Keratinocyte (primary cell): ENCODE measurements at regions not wholly inside any gene's neighbourhood (a gene's known extent, or its start where the extent isn't known, plus 50 kb on each side); places are given as distances from the start of the nearest gene placed in this dataset.

ENCODE experiments used
- DNase-seq: peaks from one replicate; pipeline ENCODE4 v3.0.0-alpha.2; 2011; ENCODE audit warnings: low read depth, missing footprints, low spot score
- FAIRE-seq: peaks from 2 replicates; lab custom pipeline; 2011; peaks lifted over from hg19 to GRCh38; lab: Jason Lieb, UNC
- H2AFZ ChIP-seq: 2 replicates; pipeline ENCODE4 v1.6.0; 2012; ENCODE audit warnings: low read length, control low read depth, inconsistent platforms; ENCODE audit not compliant: control insufficient read depth
- H3K27ac ChIP-seq: 2 replicates; pipeline ENCODE4 v1.5.1; 2011; ENCODE audit warnings: low read length; ENCODE audit not compliant: control insufficient read depth, insufficient read depth
- H3K27me3 ChIP-seq: 3 replicates; pipeline ENCODE4 v1.6.0; 2011; ENCODE audit warnings: low read length; ENCODE audit not compliant: control insufficient read depth, insufficient read depth; ENCODE audit errors: extremely low read depth
- H3K36me3 ChIP-seq, 2 experiments: 2 replicates in 1 of 2; 3 replicates in 1 of 2; pipeline ENCODE4 v1.5.1; 2011; ENCODE audit warnings: low read length in 2 of 2, mild to moderate bottlenecking in 1 of 2; ENCODE audit not compliant: control insufficient read depth in 2 of 2, insufficient read depth in 2 of 2; ENCODE audit errors: extremely low read depth in 1 of 2
- H3K4me1 ChIP-seq: 3 replicates; pipeline ENCODE4 v1.5.1; 2011; ENCODE audit warnings: low read length; ENCODE audit not compliant: control insufficient read depth, insufficient read depth; ENCODE audit errors: extremely low read depth
- H3K4me2 ChIP-seq: 3 replicates; pipeline ENCODE4 v1.6.0; 2011; ENCODE audit warnings: low read depth, low read length; ENCODE audit not compliant: control insufficient read depth, insufficient read depth; ENCODE audit errors: extremely low read depth
- H3K4me3 ChIP-seq, 3 experiments: fragments of 200-600 bp in 1 of 3; sonication (generic) in 1 of 3; 2 replicates in 2 of 3; 3 replicates in 1 of 3; pipeline ENCODE4 v1.5.1; 2011 to 2016; ENCODE audit warnings: low read length in 3 of 3, mild to moderate bottlenecking in 3 of 3, control low read depth in 2 of 3, inconsistent platforms in 1 of 3, low read depth in 1 of 3, mixed read lengths in 1 of 3, mixed run types in 1 of 3, moderate library complexity in 1 of 3; ENCODE audit not compliant: control insufficient read depth in 2 of 3, insufficient read depth in 2 of 3; ENCODE audit errors: extremely low read depth in 1 of 3
- H3K79me2 ChIP-seq: 2 replicates; pipeline ENCODE4 v1.6.0; 2012; ENCODE audit warnings: low read length; ENCODE audit not compliant: control insufficient read depth, insufficient read depth
- H3K9ac ChIP-seq: 3 replicates; pipeline ENCODE4 v1.6.0; 2011; ENCODE audit warnings: low read length; ENCODE audit not compliant: control insufficient read depth, insufficient read depth; ENCODE audit errors: extremely low read depth
- H3K9me1 ChIP-seq: 3 replicates; pipeline ENCODE4 v1.6.0; 2011; ENCODE audit warnings: low read length; ENCODE audit not compliant: control insufficient read depth, insufficient read depth; ENCODE audit errors: extremely low read depth
- H3K9me3 ChIP-seq: 2 replicates; pipeline ENCODE4 v1.5.1; 2012; ENCODE audit warnings: low read depth, low read length; ENCODE audit not compliant: control insufficient read depth
- H4K20me1 ChIP-seq: 3 replicates; pipeline ENCODE4 v1.6.0; 2011; ENCODE audit warnings: low read length; ENCODE audit not compliant: control insufficient read depth, insufficient read depth; ENCODE audit errors: extremely low read depth
- CTCF ChIP-seq, 3 experiments: IDR thresholded peaks in 1 of 3; conservative IDR thresholded peaks in 1 of 3; optimal IDR thresholded peaks in 1 of 3; 2 replicates in 2 of 3; 3 replicates in 1 of 3; pipeline versions ENCODE3 to v1.5.1; 2011; ENCODE audit warnings: low read length in 3 of 3, mild to moderate bottlenecking in 3 of 3, moderate library complexity in 2 of 3, control low read depth in 1 of 3, inconsistent platforms in 1 of 3; ENCODE audit not compliant: insufficient read depth in 2 of 3; ENCODE audit errors: extremely low read depth in 1 of 3
- EZH2 ChIP-seq: IDR thresholded peaks from one replicate; pipeline ENCODE4 v1.6.1; 2012; ENCODE audit warnings: inconsistent platforms, mild to moderate bottlenecking, low read length, moderate library complexity
- dilution Hi-C: fragments of 300-500 bp; cut with MboI; formaldehyde crosslinking; loops from one replicate; pipeline ENCODE4 v1.7.0; 2020; ENCODE audit warnings: low sequenced_read_pairs; ENCODE audit not compliant: extremely low pct_ligation_motif_present

- no peak overlapping the region for H3K4me3 ChIP-seq
- H3K4me1 ChIP-seq, result no peaks in the 10 kb centered on the region
- H3K4me2 ChIP-seq, result no peak overlapping the region
- H3K79me2 ChIP-seq, result no peaks in the 10 kb centered on the region
- DNase-seq (no peak), FAIRE-seq (no peak)
- H3K27ac ChIP-seq, result no peak overlapping the region
- H3K9me1 ChIP-seq, result no peaks in the 10 kb centered on the region
- no peaks in the 10 kb centered on the region for H3K27me3 ChIP-seq
- H4K20me1 ChIP-seq, result no peaks in the 10 kb centered on the region
- no peaks in the 10 kb centered on the region for H3K9me3 ChIP-seq
- no peak for TF ChIP-seq EZH2
- TF ChIP-seq CTCF (optimal IDR thresholded peaks at IDR 0.05 in 1 of 3, IDR thresholded peaks at IDR 0.05 in 1 of 3, conservative IDR thresholded peaks at IDR 0.05 in 1 of 3; ENCODE audit: extremely low read depth in 1 of 3, insufficient read depth in 2 of 3, low read length in 3 of 3), result no peak
- dilution Hi-C loops, result no loop called here
- no peak overlapping the region for H2AFZ ChIP-seq
- no peak overlapping the region for H3K9ac ChIP-seq
- H3K36me3 ChIP-seq, result no peaks in the 10 kb centered on the region
Measured at GRCh38 chr11:135006800-135007199, 594.8 kb upstream of the B3GAT1 start.

- dilution Hi-C loops, result no loop called here
- no peaks in the 10 kb centered on the region for H3K9me1 ChIP-seq
- TF ChIP-seq CTCF (optimal IDR thresholded peaks at IDR 0.05 in 1 of 3, IDR thresholded peaks at IDR 0.05 in 1 of 3, conservative IDR thresholded peaks at IDR 0.05 in 1 of 3; ENCODE audit: extremely low read depth in 1 of 3, insufficient read depth in 2 of 3, low read length in 3 of 3) (no peak), EZH2 (no peak)
- no peak overlapping the region for H3K9ac ChIP-seq
- no peak overlapping the region for H3K27ac ChIP-seq
- FAIRE-seq (no peak), DNase-seq (no peak)
- no peaks in the 10 kb centered on the region for H3K27me3 ChIP-seq
- no peak overlapping the region for H3K4me3 ChIP-seq
- H3K4me1 ChIP-seq, result no peaks in the 10 kb centered on the region
- no peak overlapping the region for H2AFZ ChIP-seq
- no peak overlapping the region for H3K4me2 ChIP-seq
- no peaks in the 10 kb centered on the region for H3K36me3 ChIP-seq
- no peaks in the 10 kb centered on the region for H4K20me1 ChIP-seq
- H3K9me3 ChIP-seq, result no peaks in the 10 kb centered on the region
- H3K79me2 ChIP-seq, result no peaks in the 10 kb centered on the region
Measured at GRCh38 chr11:135004495-135004894, 592.5 kb upstream of the B3GAT1 start.
